Dendritic cell treated with granulocyte-macrophage colony-stimulating factor and Interleukin-4, amounts not matched to agents 40 ng/mL and 50 ng/mL, for 4 days (primary cell): ENCODE measurements at regions not wholly inside any gene's neighbourhood (a gene's known extent, or its start where the extent isn't known, plus 50 kb on each side); places are given as distances from the start of the nearest gene placed in this dataset.

Source experiments
- H3K27ac Mint-ChIP-seq: one replicate; pipeline ENCODE4 v1.8.0; 2022; ENCODE audit warnings: mild to moderate bottlenecking, mixed read lengths
- H3K27me3 Mint-ChIP-seq: one replicate; pipeline ENCODE4 v1.8.0; 2022; ENCODE audit warnings: mild to moderate bottlenecking, mixed read lengths
- H3K36me3 Mint-ChIP-seq: one replicate; pipeline ENCODE4 v1.8.0; 2022; ENCODE audit warnings: low read depth, mixed read lengths
- H3K4me1 Mint-ChIP-seq: one replicate; pipeline ENCODE4 v1.8.0; 2022; ENCODE audit warnings: low read depth, mixed read lengths
- H3K4me3 Mint-ChIP-seq: one replicate; pipeline ENCODE4 v1.8.0; 2022; ENCODE audit warnings: mild to moderate bottlenecking, moderate library complexity, mixed read lengths
- H3K9me3 Mint-ChIP-seq: one replicate; pipeline ENCODE4 v1.8.0; 2022; ENCODE audit warnings: mixed read lengths
- intact Hi-C: fragments of 100-400 bp; cut with micrococcal nuclease; formaldehyde crosslinking; loops from one replicate; pipeline ENCODE4 v1.15.0; 2022

GRCh38 chr4:187474238-187474637, 521.3 kb upstream of the ZFP42 start:
- Mint-ChIP-seq H3K9me3 (no peaks in the 10 kb centered on the region), H3K4me3 (no peak overlapping the region), H3K36me3 (no peaks in the 10 kb centered on the region), H3K27ac (no peak overlapping the region), H3K4me1 (no peaks in the 10 kb centered on the region), H3K27me3 (no peaks in the 10 kb centered on the region)
- intact Hi-C loops: no loop called here

- intact Hi-C loops: no loop called here
- Mint-ChIP-seq H3K9me3 (no peaks in the 10 kb centered on the region), H3K27ac (no peak overlapping the region), H3K27me3 (no peaks in the 10 kb centered on the region), H3K4me1 (no peaks in the 10 kb centered on the region), H3K36me3 (no peaks in the 10 kb centered on the region), H3K4me3 (no peak overlapping the region)
Measured at GRCh38 chr4:187475901-187476300, 519.7 kb upstream of the ZFP42 start.

- no peaks in the 10 kb centered on the region for H3K4me1 Mint-ChIP-seq
- H3K27ac Mint-ChIP-seq: no peak overlapping the region
- no peaks in the 10 kb centered on the region for H3K27me3 Mint-ChIP-seq
- H3K36me3 Mint-ChIP-seq: no peaks in the 10 kb centered on the region
- H3K4me3 Mint-ChIP-seq: no peak overlapping the region
- H3K9me3 Mint-ChIP-seq: no peaks in the 10 kb centered on the region
- intact Hi-C loops: no loop called here
Measured at GRCh38 chr4:187477224-187477623, 518.3 kb upstream of the ZFP42 start.

- H3K27me3 Mint-ChIP-seq: no peaks in the 10 kb centered on the region
- no peaks in the 10 kb centered on the region for H3K36me3 Mint-ChIP-seq
- intact Hi-C loops: no loop called here
- H3K9me3 Mint-ChIP-seq: no peaks in the 10 kb centered on the region
- H3K27ac Mint-ChIP-seq: no peak overlapping the region
- H3K4me1 Mint-ChIP-seq: no peaks in the 10 kb centered on the region
- no peak overlapping the region for H3K4me3 Mint-ChIP-seq
Measured at GRCh38 chr4:187478292-187479140, 517.1 kb upstream of the ZFP42 start.

GRCh38 chr4:187479511-187479910, 516.1 kb upstream of the ZFP42 start:
- intact Hi-C loops: no loop called here
- Mint-ChIP-seq H3K36me3 (no peaks in the 10 kb centered on the region), H3K4me1 (no peaks in the 10 kb centered on the region), H3K27ac (no peak overlapping the region), H3K4me3 (no peak overlapping the region), H3K9me3 (peaks cover 6% of the 10 kb centered on the region), H3K27me3 (no peaks in the 10 kb centered on the region)

- peaks cover 6% of the 10 kb centered on the region for H3K9me3 Mint-ChIP-seq
- H3K4me3 Mint-ChIP-seq: no peak overlapping the region
- H3K4me1 Mint-ChIP-seq: no peaks in the 10 kb centered on the region
- no peak overlapping the region for H3K27ac Mint-ChIP-seq
- no peaks in the 10 kb centered on the region for H3K36me3 Mint-ChIP-seq
- no peaks in the 10 kb centered on the region for H3K27me3 Mint-ChIP-seq
- intact Hi-C loops: no loop called here
Measured at GRCh38 chr4:187480146-187481145, 515.1 kb upstream of the ZFP42 start.

- Mint-ChIP-seq H3K4me1 (no peaks in the 10 kb centered on the region), H3K27ac (no peak overlapping the region), H3K9me3 (peaks cover 24% of the 10 kb centered on the region), H3K36me3 (no peaks in the 10 kb centered on the region), H3K4me3 (no peak overlapping the region), H3K27me3 (no peaks in the 10 kb centered on the region)
- intact Hi-C loops: no loop called here
Measured at GRCh38 chr4:187484186-187484585, 511.4 kb upstream of the ZFP42 start.

- Mint-ChIP-seq H3K9me3 (peaks cover 33% of the 10 kb centered on the region), H3K4me1 (no peaks in the 10 kb centered on the region), H3K36me3 (no peaks in the 10 kb centered on the region), H3K4me3 (no peak overlapping the region), H3K27me3 (no peaks in the 10 kb centered on the region), H3K27ac (no peak overlapping the region)
- intact Hi-C loops: no loop called here
Measured at GRCh38 chr4:187485676-187486075, 509.9 kb upstream of the ZFP42 start.

GRCh38 chr4:187491286-187491685, 504.3 kb upstream of the ZFP42 start:
- H3K4me1 Mint-ChIP-seq: no peaks in the 10 kb centered on the region
- peaks cover 43% of the 10 kb centered on the region for H3K9me3 Mint-ChIP-seq
- intact Hi-C loops: no loop called here
- no peaks in the 10 kb centered on the region for H3K27me3 Mint-ChIP-seq
- H3K27ac Mint-ChIP-seq: no peak overlapping the region
- H3K36me3 Mint-ChIP-seq: no peaks in the 10 kb centered on the region
- H3K4me3 Mint-ChIP-seq: no peak overlapping the region

- no peaks in the 10 kb centered on the region for H3K27me3 Mint-ChIP-seq
- H3K36me3 Mint-ChIP-seq: no peaks in the 10 kb centered on the region
- peaks cover 43% of the 10 kb centered on the region for H3K9me3 Mint-ChIP-seq
- no peak overlapping the region for H3K4me3 Mint-ChIP-seq
- H3K27ac Mint-ChIP-seq: no peak overlapping the region
- intact Hi-C loops: no loop called here
- H3K4me1 Mint-ChIP-seq: no peaks in the 10 kb centered on the region
Measured at GRCh38 chr4:187491959-187492358, 503.6 kb upstream of the ZFP42 start.

- H3K4me1 Mint-ChIP-seq: no peaks in the 10 kb centered on the region
- no peaks in the 10 kb centered on the region for H3K36me3 Mint-ChIP-seq
- H3K27me3 Mint-ChIP-seq: no peaks in the 10 kb centered on the region
- no peak overlapping the region for H3K4me3 Mint-ChIP-seq
- H3K9me3 Mint-ChIP-seq: peaks cover 31% of the 10 kb centered on the region
- H3K27ac Mint-ChIP-seq: no peak overlapping the region
- intact Hi-C loops: no loop called here
Measured at GRCh38 chr4:187493661-187494060, 501.9 kb upstream of the ZFP42 start.

- Mint-ChIP-seq H3K4me3 (no peak overlapping the region), H3K4me1 (no peaks in the 10 kb centered on the region), H3K27ac (no peak overlapping the region), H3K36me3 (no peaks in the 10 kb centered on the region), H3K27me3 (no peaks in the 10 kb centered on the region), H3K9me3 (peaks cover 14% of the 10 kb centered on the region)
- intact Hi-C loops: no loop called here
Measured at GRCh38 chr4:187499956-187500355, 495.6 kb upstream of the ZFP42 start.

GRCh38 chr4:187500796-187501195, 494.8 kb upstream of the ZFP42 start:
- H3K36me3 Mint-ChIP-seq: no peaks in the 10 kb centered on the region
- intact Hi-C loops: no loop called here
- no peaks in the 10 kb centered on the region for H3K4me1 Mint-ChIP-seq
- no peak overlapping the region for H3K27ac Mint-ChIP-seq
- no peak overlapping the region for H3K4me3 Mint-ChIP-seq
- peaks cover 19% of the 10 kb centered on the region for H3K9me3 Mint-ChIP-seq
- no peaks in the 10 kb centered on the region for H3K27me3 Mint-ChIP-seq

GRCh38 chr4:187501731-187502130, 493.8 kb upstream of the ZFP42 start:
- intact Hi-C loops: no loop called here
- H3K4me1 Mint-ChIP-seq: no peaks in the 10 kb centered on the region
- no peak overlapping the region for H3K4me3 Mint-ChIP-seq
- no peak overlapping the region for H3K27ac Mint-ChIP-seq
- H3K27me3 Mint-ChIP-seq: no peaks in the 10 kb centered on the region
- H3K9me3 Mint-ChIP-seq: peaks cover 24% of the 10 kb centered on the region
- H3K36me3 Mint-ChIP-seq: no peaks in the 10 kb centered on the region
